ENCODE measurements at regions not wholly inside any gene's neighbourhood (a gene's known extent, or its start where the extent isn't known, plus 50 kb on each side); places are given as distances from the start of the nearest gene placed in this dataset.

- TF ChIP-seq CTCF (IDR thresholded peaks at IDR 0.05; ENCODE audit: borderline replicate concordance, extremely low read depth, low read length, poor library complexity, severe bottlenecking) (no peak), EZH2 (IDR thresholded peaks at IDR 0.05; ENCODE audit: borderline replicate concordance, low read depth, low read length, severe bottlenecking) (no peak)
Observed at GRCh38 chr3:154778057-154778456, 302.1 kb upstream of the MME start.
